Endothelial cell of umbilical vein (primary cell): ENCODE measurements at regions not wholly inside any gene's neighbourhood (a gene's known extent, or its start where the extent isn't known, plus 50 kb on each side); places are given as distances from the start of the nearest gene placed in this dataset.

ENCODE experiments used
- BruUV-seq: library from RNA; stranded (reverse); fragments of 400-500 nt; replicated peaks from 2 replicates; lab custom pipeline; 2021; lab: Mats Ljungman, UMichigan
- CTCF ChIA-PET: fragments of 300-600, 350-600 bp; sonication (Branson Sonifier 250); formaldehyde crosslinking; loops from one replicate; lab custom pipeline; 2021; ENCODE audit warnings: antibody characterized with exemption, inconsistent platforms; lab: Charles Lee
- POLR2A ChIA-PET: fragments of 300-600, 350-600 bp; sonication (Branson Sonifier 250); formaldehyde crosslinking; loops from one replicate; lab custom pipeline; 2021; ENCODE audit warnings: antibody characterized with exemption, inconsistent platforms; lab: Charles Lee
- DNase-seq: peaks from one replicate; pipeline ENCODE4 v3.0.0-alpha.2; 2011; ENCODE audit warnings: low read depth, low spot score
- FAIRE-seq: peaks from 2 replicates; lab custom pipeline; 2011; peaks lifted over from hg19 to GRCh38; lab: Jason Lieb, UNC
- H2AFZ ChIP-seq: 2 replicates; pipeline ENCODE4 v1.6.0; 2012; ENCODE audit warnings: low read depth, low read length, control low read depth, inconsistent platforms
- H3K27ac ChIP-seq: 2 replicates; pipeline ENCODE4 v1.5.1; 2011; ENCODE audit warnings: low read depth, mild to moderate bottlenecking, control low read depth, low read length, moderate library complexity; ENCODE audit not compliant: insufficient read depth
- H3K27me3 ChIP-seq, 2 experiments: 2 replicates each; pipeline versions ENCODE4 v1.6.0 to v1.6.1; 2011; ENCODE audit warnings: low read length in 2 of 2, mixed read lengths in 1 of 2; ENCODE audit not compliant: control insufficient read depth in 2 of 2, insufficient read depth in 2 of 2
- H3K36me3 ChIP-seq, 2 experiments: 2 replicates in 1 of 2; 3 replicates in 1 of 2; pipeline ENCODE4 v1.5.1; 2011; ENCODE audit warnings: low read length in 2 of 2, mild to moderate bottlenecking in 1 of 2, moderate library complexity in 1 of 2; ENCODE audit not compliant: control insufficient read depth in 2 of 2, insufficient read depth in 2 of 2; ENCODE audit errors: extremely low read depth in 1 of 2
- H3K4me1 ChIP-seq: 3 replicates; pipeline ENCODE4 v1.5.1; 2011; ENCODE audit warnings: mild to moderate bottlenecking, low read length; ENCODE audit not compliant: control insufficient read depth, insufficient read depth; ENCODE audit errors: extremely low read depth
- H3K4me2 ChIP-seq: 2 replicates; pipeline ENCODE4 v1.6.1; 2011; ENCODE audit warnings: low read length, control low read depth, mixed read lengths; ENCODE audit not compliant: insufficient read depth
- H3K4me3 ChIP-seq, 3 experiments: fragments of 200-600 bp in 1 of 3; sonication (generic), shearing (Covaris generic) in 1 of 3; replicated peaks in 1 of 3; 2 replicates each; pipeline ENCODE4 v1.5.1; 2011 to 2016; ENCODE audit warnings: control low read depth in 3 of 3, low read length in 3 of 3, mild to moderate bottlenecking in 2 of 3, inconsistent platforms in 1 of 3, low read depth in 1 of 3, moderate library complexity in 1 of 3; ENCODE audit not compliant: insufficient read depth in 1 of 3
- H3K79me2 ChIP-seq: 2 replicates; pipeline ENCODE4 v1.6.0; 2012; ENCODE audit warnings: low read length, inconsistent platforms; ENCODE audit not compliant: control insufficient read depth, insufficient read depth
- H3K9ac ChIP-seq: replicated peaks from 2 replicates; pipeline ENCODE3; 2011; ENCODE audit warnings: low read length, control low read depth; ENCODE audit not compliant: insufficient read depth; ENCODE audit errors: extremely low read depth
- H3K9me1 ChIP-seq: replicated peaks from 3 replicates; pipeline ENCODE4 v1.6.0; 2011; ENCODE audit warnings: mild to moderate bottlenecking, low read length; ENCODE audit not compliant: control insufficient read depth, insufficient read depth; ENCODE audit errors: extremely low read depth
- H3K9me3 ChIP-seq: replicated peaks from 2 replicates; pipeline ENCODE4 v1.5.1; 2012; ENCODE audit warnings: low read length, inconsistent platforms; ENCODE audit not compliant: control insufficient read depth, insufficient read depth
- H4K20me1 ChIP-seq: replicated peaks from 2 replicates; pipeline ENCODE3; 2011; ENCODE audit warnings: mild to moderate bottlenecking, low read length; ENCODE audit not compliant: control insufficient read depth, insufficient read depth; ENCODE audit errors: extremely low read depth
- EZH2 ChIP-seq: IDR thresholded peaks from 2 replicates; pipeline ENCODE4 v1.6.1; 2012; ENCODE audit warnings: borderline replicate concordance, low read depth, mild to moderate bottlenecking, moderate library complexity, low read length, inconsistent platforms; ENCODE audit not compliant: severe bottlenecking
- FOS ChIP-seq: IDR thresholded peaks from 2 replicates; pipeline ENCODE4 v1.6.1; 2011; ENCODE audit warnings: mild to moderate bottlenecking, low read length, moderate library complexity, borderline replicate concordance; ENCODE audit not compliant: insufficient read depth
- GATA2 ChIP-seq: IDR thresholded peaks from 2 replicates; pipeline ENCODE4 v1.7.0; 2011; ENCODE audit warnings: low read depth, mild to moderate bottlenecking, moderate library complexity, mixed read lengths, low read length; ENCODE audit not compliant: insufficient read length, insufficient read depth
- MYC ChIP-seq: IDR thresholded peaks from one replicate; pipeline ENCODE4 v1.6.1; 2011; ENCODE audit warnings: mild to moderate bottlenecking, low read depth, low read length
- POLR2A ChIP-seq: IDR thresholded peaks from 2 replicates; pipeline ENCODE4 v1.6.1; 2012; ENCODE audit warnings: low read depth, mild to moderate bottlenecking, control low read depth, low read length
- dilution Hi-C: fragments of 300-500 bp; cut with MboI; formaldehyde crosslinking; loops from one replicate; pipeline ENCODE4 v1.15.0; 2019; ENCODE audit warnings: low sequenced_read_pairs; ENCODE audit not compliant: extremely low pct_ligation_motif_present
- intact Hi-C: fragments of 100-400 bp; cut with micrococcal nuclease; formaldehyde crosslinking; loops from one replicate; pipeline ENCODE4 v1.10.0; 2022
- TF ChIP-seq, protein P1 (sequence below): IDR thresholded peaks from 2 replicates; pipeline ENCODE4 v1.6.1; 2011; ENCODE audit not compliant: insufficient read depth, insufficient read length
- TF ChIP-seq, protein P2 (sequence below), 2 donors: IDR thresholded peaks; 1 replicate in 1 of 2; 2 replicates in 1 of 2; pipeline ENCODE4 v1.5.1; 2011; ENCODE audit warnings: low read length in 2 of 2, mild to moderate bottlenecking in 2 of 2, moderate library complexity in 2 of 2, control low read depth in 1 of 2, inconsistent platforms in 1 of 2, low read depth in 1 of 2; ENCODE audit not compliant: insufficient read depth in 1 of 2; ENCODE audit errors: extremely low read depth in 1 of 2

DNA sequence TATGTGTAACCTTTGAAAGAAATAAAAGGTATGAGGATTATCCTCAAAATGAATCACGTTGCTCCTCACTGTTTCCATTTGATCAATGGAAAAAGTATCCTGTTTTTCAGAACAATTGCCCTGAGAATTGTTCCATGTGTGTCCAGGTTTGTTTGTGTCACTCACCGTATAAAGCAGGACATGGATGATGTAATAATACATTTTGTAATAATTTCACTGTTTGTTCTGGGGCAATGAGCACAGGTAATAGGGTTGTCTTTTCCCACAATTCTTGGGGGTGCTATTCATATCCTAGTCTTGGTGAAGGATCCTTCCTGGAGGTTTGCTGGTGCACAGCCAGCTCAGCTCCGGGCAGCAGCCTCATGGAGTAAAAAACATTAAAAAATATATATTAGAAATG is 510.8 kb upstream of the MCTP2 start:
- no peak for FAIRE-seq
- H3K4me2 ChIP-seq, result no peak overlapping the region
- no peaks in the 10 kb centered on the region for H3K27me3 ChIP-seq
- intact Hi-C loops, result no loop called here
- no peak overlapping the region for H2AFZ ChIP-seq
- dilution Hi-C loops, result no loop called here
- H3K9me1 ChIP-seq, result no peaks in the 10 kb centered on the region
- no peak for DNase-seq
- ChIA-PET CTCF (no interaction called here), POLR2A (no interaction called here)
- BruUV-seq, result no TSS peak
- no peak overlapping the region for H3K4me3 ChIP-seq
- H3K9ac ChIP-seq, result no peak overlapping the region
- no peak overlapping the region for H3K27ac ChIP-seq
- no peak for TF ChIP-seq FOS
- TF ChIP-seq EZH2, result no peak
- no peak for TF ChIP-seq MYC
- TF ChIP-seq, protein P1, sequence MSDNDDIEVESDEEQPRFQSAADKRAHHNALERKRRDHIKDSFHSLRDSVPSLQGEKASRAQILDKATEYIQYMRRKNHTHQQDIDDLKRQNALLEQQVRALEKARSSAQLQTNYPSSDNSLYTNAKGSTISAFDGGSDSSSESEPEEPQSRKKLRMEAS, result no peak
- peaks cover 5% of the 10 kb centered on the region for H3K9me3 ChIP-seq
- no peaks in the 10 kb centered on the region for H3K36me3 ChIP-seq
- H3K79me2 ChIP-seq, result no peaks in the 10 kb centered on the region
- no peaks in the 10 kb centered on the region for H3K4me1 ChIP-seq
- no peaks in the 10 kb centered on the region for H4K20me1 ChIP-seq

DNA sequence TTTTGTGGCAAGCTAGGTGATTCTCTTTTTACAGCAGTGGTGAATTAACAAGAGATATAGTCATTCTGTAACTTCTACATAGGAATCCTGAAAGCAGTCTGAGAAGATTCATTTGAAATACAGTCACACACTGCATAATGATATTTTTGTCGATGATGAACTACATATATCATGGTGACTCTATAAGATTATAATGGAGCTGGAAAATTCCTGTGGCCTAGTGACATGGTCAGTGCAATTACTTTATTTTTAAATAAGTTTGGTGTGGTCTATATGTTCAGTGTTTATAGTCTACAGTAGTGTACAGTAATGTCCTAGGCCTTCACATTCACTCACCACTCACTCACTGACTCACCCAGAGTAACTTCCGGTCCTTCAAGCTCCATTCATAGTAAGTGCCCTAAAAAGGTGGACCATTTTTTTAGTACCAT is 511.4 kb upstream of the MCTP2 start:
- H3K36me3 ChIP-seq, result no peaks in the 10 kb centered on the region
- POLR2A ChIA-PET, result no interaction called here
- peaks cover 6% of the 10 kb centered on the region for H3K9me3 ChIP-seq
- H3K9me1 ChIP-seq, result no peaks in the 10 kb centered on the region
- no peak overlapping the region for H3K4me3 ChIP-seq
- intact Hi-C loops (no loop called here), dilution Hi-C loops (no loop called here)
- BruUV-seq, result no TSS peak
- H3K79me2 ChIP-seq, result no peaks in the 10 kb centered on the region
- no peak overlapping the region for H3K9ac ChIP-seq
- H3K4me1 ChIP-seq, result no peaks in the 10 kb centered on the region
- no peaks in the 10 kb centered on the region for H3K27me3 ChIP-seq
- CTCF ChIA-PET, result no interaction called here
- FAIRE-seq (no peak), DNase-seq (no peak)
- no peak overlapping the region for H3K27ac ChIP-seq
- no peaks in the 10 kb centered on the region for H4K20me1 ChIP-seq
- H2AFZ ChIP-seq, result no peak overlapping the region
- no peak overlapping the region for H3K4me2 ChIP-seq
- TF ChIP-seq, protein P2, sequence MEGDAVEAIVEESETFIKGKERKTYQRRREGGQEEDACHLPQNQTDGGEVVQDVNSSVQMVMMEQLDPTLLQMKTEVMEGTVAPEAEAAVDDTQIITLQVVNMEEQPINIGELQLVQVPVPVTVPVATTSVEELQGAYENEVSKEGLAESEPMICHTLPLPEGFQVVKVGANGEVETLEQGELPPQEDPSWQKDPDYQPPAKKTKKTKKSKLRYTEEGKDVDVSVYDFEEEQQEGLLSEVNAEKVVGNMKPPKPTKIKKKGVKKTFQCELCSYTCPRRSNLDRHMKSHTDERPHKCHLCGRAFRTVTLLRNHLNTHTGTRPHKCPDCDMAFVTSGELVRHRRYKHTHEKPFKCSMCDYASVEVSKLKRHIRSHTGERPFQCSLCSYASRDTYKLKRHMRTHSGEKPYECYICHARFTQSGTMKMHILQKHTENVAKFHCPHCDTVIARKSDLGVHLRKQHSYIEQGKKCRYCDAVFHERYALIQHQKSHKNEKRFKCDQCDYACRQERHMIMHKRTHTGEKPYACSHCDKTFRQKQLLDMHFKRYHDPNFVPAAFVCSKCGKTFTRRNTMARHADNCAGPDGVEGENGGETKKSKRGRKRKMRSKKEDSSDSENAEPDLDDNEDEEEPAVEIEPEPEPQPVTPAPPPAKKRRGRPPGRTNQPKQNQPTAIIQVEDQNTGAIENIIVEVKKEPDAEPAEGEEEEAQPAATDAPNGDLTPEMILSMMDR (IDR thresholded peaks at IDR 0.05; ENCODE audit: extremely low read depth in 1 of 2, insufficient read depth in 1 of 2, low read depth in 1 of 2, low read length in 2 of 2), result no peak
- TF ChIP-seq POLR2A (no peak), GATA2 (no peak), MYC (no peak)
